Activated B cell treated with CpG ODN at 0.5 μM for 24 hours (primary cell): ENCODE measurements at regions not wholly inside any gene's neighbourhood (a gene's known extent, or its start where the extent isn't known, plus 50 kb on each side); places are given as distances from the start of the nearest gene placed in this dataset.

Experiments used
- ATAC-seq: fragments of 200-7000 bp; cut with Tn5 transposase; one replicate; pipeline ENCODE4 v1.10.0; 2021; ENCODE audit warnings: low read depth, mild to moderate bottlenecking, moderate library complexity
- CTCF ChIA-PET: fragments of 350-600 bp; sonication (Branson Sonifier 250); formaldehyde crosslinking; loops from one replicate; lab custom pipeline; 2021; ENCODE audit warnings: antibody characterized with exemption; lab: Charles Lee
- POLR2A ChIA-PET: fragments of 350-600 bp; sonication (Branson Sonifier 250); formaldehyde crosslinking; loops from one replicate; lab custom pipeline; 2021; ENCODE audit warnings: antibody characterized with exemption; lab: Charles Lee
- DNase-seq: peaks from one replicate; pipeline ENCODE4 v3.0.0; 2022
- H3K27ac Mint-ChIP-seq: one replicate; pipeline ENCODE4 v1.8.0; 2020; ENCODE audit warnings: mixed read lengths
- H3K27me3 Mint-ChIP-seq: one replicate; pipeline ENCODE4 v1.8.0; 2021; ENCODE audit warnings: mixed read lengths
- H3K36me3 Mint-ChIP-seq: one replicate; pipeline ENCODE4 v1.8.0; 2021; ENCODE audit warnings: low read depth, mixed read lengths
- H3K4me1 Mint-ChIP-seq: one replicate; pipeline ENCODE4 v1.8.0; 2021; ENCODE audit warnings: mixed read lengths
- H3K4me3 Mint-ChIP-seq: one replicate; pipeline ENCODE4 v1.8.0; 2020; ENCODE audit warnings: mild to moderate bottlenecking, mixed read lengths
- H3K9me3 Mint-ChIP-seq: one replicate; pipeline ENCODE4 v1.8.0; 2020; ENCODE audit warnings: mixed read lengths
- CTCF ChIP-seq: fragments of 200-600 bp; IDR thresholded peaks from one replicate; pipeline ENCODE4 v1.8.0; 2022; ENCODE audit warnings: antibody characterized with exemption, mild to moderate bottlenecking
- intact Hi-C: fragments of 100-400 bp; cut with micrococcal nuclease; formaldehyde crosslinking; loops from one replicate; pipeline ENCODE4 v1.15.1; 2024

- no peak for TF ChIP-seq CTCF
- H3K27ac Mint-ChIP-seq: no peak overlapping the region
- H3K4me1 Mint-ChIP-seq: peaks cover 37% of the 10 kb centered on the region
- H3K27me3 Mint-ChIP-seq: no peaks in the 10 kb centered on the region
- ChIA-PET POLR2A (no interaction called here), CTCF (interaction anchor here (1.6 to 3.6 kb wide), 2 partner anchors 10 to 157 kb away, joined by 4 to 22 read pairs; no protein-coding TSS in a partner anchor)
- no peaks in the 10 kb centered on the region for H3K36me3 Mint-ChIP-seq
- intact Hi-C loops: loop anchor here (5.0 to 10.0 kb wide), 2 partner anchors 538 to 725 kb away; partner anchors contain the start of gene ARHGAP20
- DNase-seq (no peak), ATAC-seq (no peak)
- no peaks in the 10 kb centered on the region for H3K9me3 Mint-ChIP-seq
- H3K4me3 Mint-ChIP-seq: no peak overlapping the region
These were observed 60.8 kb upstream of the POU2AF1 start for GRCh38 chr11:111439901-111440300.

DNA sequence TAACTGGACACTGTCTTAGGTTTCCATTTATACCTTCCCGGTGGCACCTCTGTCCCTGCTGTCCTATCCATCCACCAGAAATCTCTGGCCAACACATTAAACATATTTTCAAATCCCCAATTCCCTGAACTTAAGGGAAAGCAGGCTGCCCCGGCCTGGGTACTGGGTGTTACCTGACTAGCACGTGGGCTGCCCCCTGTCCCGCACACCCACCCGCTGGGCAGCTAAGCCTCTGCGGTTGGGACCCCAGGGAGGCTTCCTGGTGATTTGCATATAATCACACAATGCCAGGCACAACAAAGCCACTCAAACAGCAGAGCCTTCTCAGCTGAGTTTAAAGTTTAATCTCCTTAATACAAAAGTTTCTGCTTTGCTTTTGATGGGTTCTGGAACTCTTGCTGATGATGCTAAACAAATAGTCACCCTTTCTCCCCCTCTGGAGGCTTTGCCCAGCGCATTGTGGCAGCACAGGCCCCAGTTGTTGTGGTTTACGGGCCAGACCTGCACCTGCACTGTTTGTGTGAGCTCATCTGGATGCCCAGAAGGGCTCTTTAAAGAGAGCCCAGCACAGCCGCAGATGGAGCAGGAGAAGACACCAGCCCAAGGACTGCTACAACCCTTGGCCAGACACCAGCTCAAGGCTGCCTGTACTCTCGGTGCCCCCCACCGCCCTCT lies 59.9 kb upstream of the POU2AF1 start:
- Mint-ChIP-seq H3K27ac (no peak overlapping the region), H3K4me3 (no peak overlapping the region), H3K27me3 (no peaks in the 10 kb centered on the region), H3K4me1 (peaks cover 37% of the 10 kb centered on the region), H3K9me3 (no peaks in the 10 kb centered on the region), H3K36me3 (no peaks in the 10 kb centered on the region)
- POLR2A ChIA-PET: interaction anchor here (0.5 kb wide), 1 partner anchor 60 kb away, joined by 3 read pairs; the partner anchor contains the start of gene POU2AF1
- CTCF ChIA-PET: interaction anchor here (1.2 to 3.6 kb wide), 4 partner anchors 9 to 156 kb away, joined by 3 to 22 read pairs (median 9); no protein-coding TSS in a partner anchor
- no peak for TF ChIP-seq CTCF
- intact Hi-C loops: loop anchor here (5.0 kb wide), 1 partner anchor 537 kb away; no protein-coding TSS in a partner anchor
- DNase-seq: no peak
- no peak for ATAC-seq

- H3K27ac Mint-ChIP-seq: no peak overlapping the region
- no peak for DNase-seq
- no peaks in the 10 kb centered on the region for H3K9me3 Mint-ChIP-seq
- intact Hi-C loops: loop anchor here (5.0 kb wide), 1 partner anchor 536 kb away; no protein-coding TSS in a partner anchor
- ChIA-PET CTCF (interaction anchor here (1.2 to 3.6 kb wide), 5 partner anchors 8 to 155 kb away, joined by 3 to 22 read pairs (median 10); no protein-coding TSS in a partner anchor), POLR2A (interaction anchor here (1.0 to 1.3 kb wide), 2 partner anchors 20 to 59 kb away, joined by 3 read pairs; partner anchors contain the start of gene POU2AF1)
- no peaks in the 10 kb centered on the region for H3K27me3 Mint-ChIP-seq
- ATAC-seq: no peak
- peaks cover 37% of the 10 kb centered on the region for H3K4me1 Mint-ChIP-seq
- H3K4me3 Mint-ChIP-seq: no peak overlapping the region
- H3K36me3 Mint-ChIP-seq: no peaks in the 10 kb centered on the region
- no peak for TF ChIP-seq CTCF
These were observed 59.1 kb upstream of the POU2AF1 start for GRCh38 chr11:111438168-111438567.

- H3K4me3 Mint-ChIP-seq: no peak overlapping the region
- POLR2A ChIA-PET: no interaction called here
- no peak for ATAC-seq
These were observed 56.1 kb upstream of the POU2AF1 start for GRCh38 chr11:111435046-111435698.

More at GRCh38 chr11:111435046-111435698, 56.1 kb upstream of the POU2AF1 start:
- CTCF ChIA-PET: interaction anchor here (1.3 to 3.6 kb wide), 3 partner anchors 11 to 972 kb away, joined by 3 to 14 read pairs (median 8); no protein-coding TSS in a partner anchor
- Mint-ChIP-seq H3K27ac (no peak overlapping the region), H3K27me3 (peaks cover 2% of the 10 kb centered on the region), H3K9me3 (no peaks in the 10 kb centered on the region), H3K36me3 (no peaks in the 10 kb centered on the region), H3K4me1 (peaks cover 30% of the 10 kb centered on the region)
- intact Hi-C loops: loop anchor here (5.0 kb wide), 1 partner anchor 533 kb away; no protein-coding TSS in a partner anchor
- DNase-seq: no peak
- no peak for TF ChIP-seq CTCF
